ENCODE measurements at regions not wholly inside any gene's neighbourhood (a gene's known extent, or its start where the extent isn't known, plus 50 kb on each side); places are given as distances from the start of the nearest gene placed in this dataset.

- no peak for DNase-seq (ENCODE audit: low spot score)
- Histone ChIP-seq H3K36me3 (replicated peaks in 1 of 2; ENCODE audit: control insufficient read depth in 2 of 2, insufficient read depth in 2 of 2, low read length in 2 of 2) (no peaks in the 10 kb centered on the region), H3K14ac (ENCODE audit: low read length) (no peak overlapping the region), H4K91ac (ENCODE audit: low read depth, low read length, poor library complexity) (no peak overlapping the region), H3K23ac (ENCODE audit: low read depth, low read length, poor library complexity) (no peak overlapping the region), H3K18ac (ENCODE audit: low read length) (no peak overlapping the region), H3K4me1 (ENCODE audit: control insufficient read depth in 2 of 2, insufficient read depth in 1 of 2, low read depth in 1 of 2, low read length in 2 of 2) (no peaks in the 10 kb centered on the region), H3K27ac (replicated peaks; ENCODE audit: low read length) (no peak overlapping the region), H4K8ac (ENCODE audit: low read depth, low read length) (no peak overlapping the region), H2BK15ac (ENCODE audit: low read length) (no peak overlapping the region), H2BK5ac (ENCODE audit: low read length) (no peak overlapping the region), H2BK120ac (ENCODE audit: low read depth, low read length) (no peak overlapping the region), H3K79me1 (ENCODE audit: low read depth, low read length) (no peaks in the 10 kb centered on the region), H2AK5ac (ENCODE audit: low read depth, low read length) (no peak overlapping the region), H3K9ac (ENCODE audit: low read depth, low read length, poor library complexity) (no peak overlapping the region), H3K4me3 (ENCODE audit: low read length in 2 of 2) (no peak overlapping the region), H3K27me3 (ENCODE audit: control insufficient read depth in 3 of 3, insufficient read depth in 3 of 3, low read depth in 1 of 3, low read length in 3 of 3) (no peaks in the 10 kb centered on the region), H2BK12ac (ENCODE audit: low read length) (no peak overlapping the region), H3K4me2 (ENCODE audit: insufficient read depth, low read length, poor library complexity, severe bottlenecking) (no peak overlapping the region), H2AFZ (ENCODE audit: low read length) (no peak overlapping the region), H3K4ac (ENCODE audit: low read length) (no peak overlapping the region), H3K9me3 (replicated peaks in 1 of 2; ENCODE audit: control insufficient read depth in 2 of 2, insufficient read depth in 1 of 2, low read depth in 1 of 2, low read length in 2 of 2) (no peaks in the 10 kb centered on the region)
- WGBS, 2 donors (ENCODE audit: extremely low coverage in 2 of 2, insufficient read length in 2 of 2, insufficient replicate concordance in 1 of 2), result no CpG with 5 or more reads among the region's 1 CpG
These were observed 121.6 kb upstream of the ST8SIA2 start for GRCh38 chr15:92272106-92272505.

- H4K91ac ChIP-seq (ENCODE audit: low read depth, low read length, poor library complexity), result no peak overlapping the region
- no peak overlapping the region for H3K9ac ChIP-seq (ENCODE audit: low read depth, low read length, poor library complexity)
- no peak overlapping the region for H2BK120ac ChIP-seq (ENCODE audit: low read depth, low read length)
- H3K27ac ChIP-seq (replicated peaks; ENCODE audit: low read length), result no peak overlapping the region
- no CpG with 5 or more reads among the region's 3 CpGs for WGBS, 2 donors (ENCODE audit: extremely low coverage in 2 of 2, insufficient read length in 2 of 2, insufficient replicate concordance in 1 of 2)
- no peaks in the 10 kb centered on the region for H3K79me1 ChIP-seq (ENCODE audit: low read depth, low read length)
- H3K27me3 ChIP-seq (ENCODE audit: control insufficient read depth in 3 of 3, insufficient read depth in 3 of 3, low read depth in 1 of 3, low read length in 3 of 3), result no peaks in the 10 kb centered on the region
- H3K36me3 ChIP-seq (replicated peaks in 1 of 2; ENCODE audit: control insufficient read depth in 2 of 2, insufficient read depth in 2 of 2, low read length in 2 of 2), result no peaks in the 10 kb centered on the region
- no peak overlapping the region for H3K23ac ChIP-seq (ENCODE audit: low read depth, low read length, poor library complexity)
- DNase-seq (ENCODE audit: low spot score), result no peak
- no peak overlapping the region for H3K4me3 ChIP-seq (ENCODE audit: low read length in 2 of 2)
- H2AFZ ChIP-seq (ENCODE audit: low read length), result no peak overlapping the region
- no peak overlapping the region for H3K14ac ChIP-seq (ENCODE audit: low read length)
- no peaks in the 10 kb centered on the region for H3K9me3 ChIP-seq (replicated peaks in 1 of 2; ENCODE audit: control insufficient read depth in 2 of 2, insufficient read depth in 1 of 2, low read depth in 1 of 2, low read length in 2 of 2)
- H3K4me1 ChIP-seq (ENCODE audit: control insufficient read depth in 2 of 2, insufficient read depth in 1 of 2, low read depth in 1 of 2, low read length in 2 of 2), result no peaks in the 10 kb centered on the region
- no peak overlapping the region for H3K18ac ChIP-seq (ENCODE audit: low read length)
- no peak overlapping the region for H2BK5ac ChIP-seq (ENCODE audit: low read length)
- no peak overlapping the region for H3K4me2 ChIP-seq (ENCODE audit: insufficient read depth, low read length, poor library complexity, severe bottlenecking)
- H2AK5ac ChIP-seq (ENCODE audit: low read depth, low read length), result no peak overlapping the region
- no peak overlapping the region for H3K4ac ChIP-seq (ENCODE audit: low read length)
- H2BK12ac ChIP-seq (ENCODE audit: low read length), result no peak overlapping the region
- no peak overlapping the region for H4K8ac ChIP-seq (ENCODE audit: low read depth, low read length)
- H2BK15ac ChIP-seq (ENCODE audit: low read length), result no peak overlapping the region
These were observed 120.4 kb upstream of the ST8SIA2 start for GRCh38 chr15:92273286-92273685.

- H2AFZ ChIP-seq (ENCODE audit: low read length), result no peak overlapping the region
- no peaks in the 10 kb centered on the region for H3K79me1 ChIP-seq (ENCODE audit: low read depth, low read length)
- no peaks in the 10 kb centered on the region for H3K4me1 ChIP-seq (ENCODE audit: control insufficient read depth in 2 of 2, insufficient read depth in 1 of 2, low read depth in 1 of 2, low read length in 2 of 2)
- H3K14ac ChIP-seq (ENCODE audit: low read length), result no peak overlapping the region
- no peak overlapping the region for H4K8ac ChIP-seq (ENCODE audit: low read depth, low read length)
- no peak overlapping the region for H2BK5ac ChIP-seq (ENCODE audit: low read length)
- no peak overlapping the region for H3K27ac ChIP-seq (replicated peaks; ENCODE audit: low read length)
- no peak overlapping the region for H2AK5ac ChIP-seq (ENCODE audit: low read depth, low read length)
- H3K4ac ChIP-seq (ENCODE audit: low read length), result no peak overlapping the region
- no peak for DNase-seq (ENCODE audit: low spot score)
- no peaks in the 10 kb centered on the region for H3K27me3 ChIP-seq (ENCODE audit: control insufficient read depth in 3 of 3, insufficient read depth in 3 of 3, low read depth in 1 of 3, low read length in 3 of 3)
- no peak overlapping the region for H2BK15ac ChIP-seq (ENCODE audit: low read length)
- WGBS, 2 donors (ENCODE audit: extremely low coverage in 2 of 2, insufficient read length in 2 of 2, insufficient replicate concordance in 1 of 2), result no CpG with 5 or more reads among the region's 6 CpGs
- no peak overlapping the region for H3K4me3 ChIP-seq (ENCODE audit: low read length in 2 of 2)
- no peak overlapping the region for H2BK12ac ChIP-seq (ENCODE audit: low read length)
- H3K36me3 ChIP-seq (replicated peaks in 1 of 2; ENCODE audit: control insufficient read depth in 2 of 2, insufficient read depth in 2 of 2, low read length in 2 of 2), result no peaks in the 10 kb centered on the region
- H3K9ac ChIP-seq (ENCODE audit: low read depth, low read length, poor library complexity), result no peak overlapping the region
- no peak overlapping the region for H4K91ac ChIP-seq (ENCODE audit: low read depth, low read length, poor library complexity)
- no peak overlapping the region for H3K23ac ChIP-seq (ENCODE audit: low read depth, low read length, poor library complexity)
- H3K18ac ChIP-seq (ENCODE audit: low read length), result no peak overlapping the region
- no peak overlapping the region for H2BK120ac ChIP-seq (ENCODE audit: low read depth, low read length)
- H3K9me3 ChIP-seq (replicated peaks in 1 of 2; ENCODE audit: control insufficient read depth in 2 of 2, insufficient read depth in 1 of 2, low read depth in 1 of 2, low read length in 2 of 2), result no peaks in the 10 kb centered on the region
- H3K4me2 ChIP-seq (ENCODE audit: insufficient read depth, low read length, poor library complexity, severe bottlenecking), result no peak overlapping the region
These were observed 120.0 kb upstream of the ST8SIA2 start for GRCh38 chr15:92273723-92274122.

GRCh38 chr15:92277776-92278175 is 115.9 kb upstream of the ST8SIA2 start:
- Histone ChIP-seq H3K9ac (ENCODE audit: low read depth, low read length, poor library complexity) (no peak overlapping the region), H3K9me3 (replicated peaks in 1 of 2; ENCODE audit: control insufficient read depth in 2 of 2, insufficient read depth in 1 of 2, low read depth in 1 of 2, low read length in 2 of 2) (no peaks in the 10 kb centered on the region), H3K23ac (ENCODE audit: low read depth, low read length, poor library complexity) (no peak overlapping the region), H3K4ac (ENCODE audit: low read length) (no peak overlapping the region), H3K27ac (replicated peaks; ENCODE audit: low read length) (no peak overlapping the region), H4K8ac (ENCODE audit: low read depth, low read length) (no peak overlapping the region), H3K4me3 (ENCODE audit: low read length in 2 of 2) (no peak overlapping the region), H3K14ac (ENCODE audit: low read length) (no peak overlapping the region), H2AFZ (ENCODE audit: low read length) (no peak overlapping the region), H3K4me2 (ENCODE audit: insufficient read depth, low read length, poor library complexity, severe bottlenecking) (no peak overlapping the region), H3K79me1 (ENCODE audit: low read depth, low read length) (no peaks in the 10 kb centered on the region), H3K4me1 (ENCODE audit: control insufficient read depth in 2 of 2, insufficient read depth in 1 of 2, low read depth in 1 of 2, low read length in 2 of 2) (no peaks in the 10 kb centered on the region), H3K36me3 (replicated peaks in 1 of 2; ENCODE audit: control insufficient read depth in 2 of 2, insufficient read depth in 2 of 2, low read length in 2 of 2) (no peaks in the 10 kb centered on the region), H2BK5ac (ENCODE audit: low read length) (no peak overlapping the region), H2AK5ac (ENCODE audit: low read depth, low read length) (no peak overlapping the region), H4K91ac (ENCODE audit: low read depth, low read length, poor library complexity) (no peak overlapping the region), H2BK15ac (ENCODE audit: low read length) (no peak overlapping the region), H2BK12ac (ENCODE audit: low read length) (no peak overlapping the region), H2BK120ac (ENCODE audit: low read depth, low read length) (no peak overlapping the region), H3K18ac (ENCODE audit: low read length) (no peak overlapping the region), H3K27me3 (ENCODE audit: control insufficient read depth in 3 of 3, insufficient read depth in 3 of 3, low read depth in 1 of 3, low read length in 3 of 3) (no peaks in the 10 kb centered on the region)
- WGBS, 2 donors (ENCODE audit: extremely low coverage in 2 of 2, insufficient read length in 2 of 2, insufficient replicate concordance in 1 of 2), result no CpG with 5 or more reads among the region's 1 CpG
- DNase-seq (ENCODE audit: low spot score), result no peak

Measured in neuronal stem cell (in vitro differentiated cells).